ENCODE measurements at regions not wholly inside any gene's neighbourhood (a gene's known extent, or its start where the extent isn't known, plus 50 kb on each side); places are given as distances from the start of the nearest gene placed in this dataset.
"Not testable (repeated sequence)": the region's sequence is repeated elsewhere in the genome, so short reads cannot be mapped to it uniquely, and the experiment has no call there.

DNA sequence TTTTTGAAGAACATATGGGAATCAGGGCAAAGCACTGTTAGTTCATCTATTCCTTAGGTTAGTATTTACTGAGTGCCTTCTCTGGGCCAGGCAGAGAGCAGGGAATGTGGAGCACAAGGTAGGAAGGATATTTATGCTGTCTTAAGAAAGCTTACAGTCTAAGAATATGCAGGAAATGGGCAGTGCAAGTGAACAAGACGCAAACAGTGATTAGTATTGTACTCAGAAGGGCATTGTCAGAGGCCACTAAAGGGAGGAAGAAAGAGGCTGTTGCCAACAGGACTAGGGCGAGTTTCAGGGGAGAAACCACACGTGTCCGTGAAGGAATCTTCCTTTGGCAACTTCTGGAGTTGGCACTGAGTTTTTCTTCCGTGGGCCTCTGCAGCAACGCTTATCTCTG, 552.8 kb upstream of the COBL start:
- no peak for DNase-seq

DNA sequence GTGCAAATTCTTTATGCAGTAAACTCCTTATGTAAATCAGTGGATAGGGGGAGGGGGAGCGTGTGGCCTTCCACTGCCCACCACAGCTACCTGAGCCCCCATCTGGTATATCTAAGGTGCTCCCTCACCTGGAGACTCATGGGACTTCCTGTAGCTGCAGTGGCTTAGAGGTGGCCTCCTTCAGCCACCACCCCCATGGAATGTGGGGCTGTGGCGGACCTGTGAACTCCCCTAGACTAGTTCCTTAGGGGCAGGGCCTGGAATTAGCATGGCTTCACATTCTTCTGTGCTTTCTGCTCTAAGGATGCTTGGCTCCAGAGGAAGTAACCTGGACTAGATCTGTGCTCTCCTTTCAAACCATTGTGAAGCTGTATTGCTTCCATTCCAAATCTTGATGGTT, 550.5 kb upstream of the COBL start:
- no peak for DNase-seq

DNA sequence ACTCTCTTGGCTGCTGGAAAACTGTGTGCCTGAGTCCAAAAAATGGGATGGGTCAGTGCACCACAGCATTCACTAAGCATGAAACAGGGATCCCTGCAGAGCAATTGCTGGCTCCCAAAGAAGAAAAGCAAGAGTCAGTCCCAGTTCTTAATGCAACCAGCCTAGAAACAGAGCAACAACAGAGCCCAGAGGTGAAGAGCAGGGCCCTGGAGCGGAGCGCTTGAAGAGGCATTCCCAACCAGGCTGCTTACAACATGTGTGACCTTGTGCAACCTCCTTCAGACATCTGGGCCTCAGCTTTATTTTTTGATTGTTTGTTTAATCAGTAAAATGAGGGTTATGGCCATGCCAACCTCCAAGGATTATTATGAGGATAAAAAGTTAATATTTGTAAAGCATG, 543.7 kb upstream of the COBL start:
- no peak for DNase-seq

DNA sequence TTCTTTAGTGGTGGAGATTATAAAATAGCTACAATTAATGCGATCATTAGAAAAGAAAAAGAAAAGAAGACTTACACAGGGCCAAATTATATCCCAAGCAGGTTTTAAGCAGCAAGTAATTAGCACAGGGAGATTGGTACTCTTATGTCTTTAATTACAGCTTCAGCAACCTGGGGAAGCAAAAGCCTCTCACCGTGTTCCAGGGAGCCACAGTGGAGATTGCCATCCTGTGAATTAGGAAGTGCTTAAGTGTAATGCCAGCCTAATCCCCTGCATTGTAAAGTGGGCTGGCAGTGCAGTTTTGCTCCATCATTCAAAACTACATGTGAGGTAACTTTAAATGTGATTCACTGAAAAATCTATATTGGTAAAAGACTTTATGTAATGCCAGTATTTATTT, 533.5 kb upstream of the COBL start:
- DNase-seq = no peak

DNA sequence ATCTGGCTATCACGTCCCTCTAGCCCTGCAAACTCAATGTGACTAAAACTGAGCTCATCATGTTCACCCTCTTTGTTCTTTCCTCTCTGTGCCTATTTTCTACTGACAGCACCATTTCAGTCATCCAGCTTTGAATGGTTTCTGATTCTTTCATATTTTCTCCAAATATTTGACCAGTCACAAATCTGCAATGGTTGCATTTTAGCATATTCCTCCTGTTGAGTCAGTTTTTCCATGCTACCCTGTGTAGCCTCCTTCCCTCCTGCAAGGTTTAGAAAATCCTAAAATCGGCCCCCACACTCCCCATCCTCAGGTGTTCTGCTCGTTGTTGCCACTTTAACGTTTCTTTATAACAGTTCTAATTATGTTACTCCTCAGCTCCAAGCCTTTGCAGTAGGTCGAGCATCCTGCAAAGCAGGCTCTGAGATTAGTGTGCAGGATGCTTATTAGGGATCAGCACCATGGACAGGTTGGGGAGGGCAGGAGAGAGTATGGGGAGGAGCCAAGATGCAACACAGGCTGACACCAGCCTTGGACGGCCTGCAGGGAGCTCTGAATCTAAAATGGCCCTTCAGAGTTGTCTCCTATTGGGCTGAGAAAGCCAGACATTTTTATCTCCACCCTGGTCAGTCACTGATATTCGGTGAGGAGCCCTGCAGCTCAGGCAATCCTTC, 531.0 kb upstream of the COBL start:
- no peak for DNase-seq

DNA sequence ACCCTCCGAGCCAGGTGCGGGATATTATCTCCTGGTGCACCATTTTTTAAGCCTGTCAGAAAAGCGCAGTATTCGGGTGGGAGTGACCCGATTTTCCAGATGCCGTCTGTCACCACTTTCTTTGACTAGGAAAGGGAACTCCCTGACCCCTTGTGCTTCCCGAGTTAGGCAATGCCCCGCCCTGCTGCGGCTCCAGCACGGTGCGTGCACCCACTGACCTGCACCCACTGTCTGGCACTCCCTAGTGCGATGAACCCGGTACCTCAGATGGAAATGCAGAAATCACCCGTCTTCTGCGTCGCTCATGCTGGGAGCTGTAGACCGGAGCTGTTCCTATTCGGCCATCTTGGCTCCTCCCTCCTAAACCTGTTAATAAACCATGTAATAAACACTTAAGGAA, 522.5 kb upstream of the COBL start:
- DNase-seq = not testable (repeated sequence)

DNA sequence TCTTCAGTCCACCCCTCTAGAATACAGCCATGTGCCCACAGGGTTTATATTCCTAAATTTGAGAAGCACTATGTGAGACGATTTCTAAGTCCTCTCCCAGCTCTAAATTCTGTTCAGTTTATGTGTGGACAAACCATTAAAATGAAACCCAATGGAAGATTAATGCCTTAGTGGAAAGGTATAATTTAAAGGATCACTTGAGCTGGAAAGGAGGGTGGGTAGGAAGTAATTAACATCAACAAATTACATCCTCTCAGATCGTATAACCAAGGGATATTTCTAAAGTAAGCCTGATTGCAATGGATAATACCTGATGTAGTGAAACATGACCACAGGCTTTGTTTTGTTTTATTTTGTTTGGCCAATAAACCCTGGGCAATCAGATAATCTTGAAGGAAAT, 511.0 kb upstream of the COBL start:
- no peak for DNase-seq

DNA sequence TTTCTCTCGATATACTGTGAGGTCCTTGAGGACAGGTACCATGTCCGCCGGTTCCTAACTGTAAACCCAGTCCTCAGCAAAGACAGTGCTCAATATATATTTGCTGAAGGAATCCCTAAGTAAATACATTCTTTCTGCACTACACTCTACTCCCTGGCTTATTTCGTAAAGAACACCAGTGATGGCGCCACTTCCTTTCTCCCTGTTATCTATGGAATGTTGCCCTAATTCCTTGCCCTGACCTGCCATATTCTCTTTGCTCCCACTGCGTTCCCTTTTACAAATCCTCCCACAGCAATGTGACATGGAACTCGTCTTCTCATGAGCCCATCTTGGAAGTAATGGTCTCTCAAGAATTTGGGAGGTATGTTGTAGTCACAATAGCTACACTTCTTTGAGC, 507.4 kb upstream of the COBL start:
- no peak for DNase-seq

DNA sequence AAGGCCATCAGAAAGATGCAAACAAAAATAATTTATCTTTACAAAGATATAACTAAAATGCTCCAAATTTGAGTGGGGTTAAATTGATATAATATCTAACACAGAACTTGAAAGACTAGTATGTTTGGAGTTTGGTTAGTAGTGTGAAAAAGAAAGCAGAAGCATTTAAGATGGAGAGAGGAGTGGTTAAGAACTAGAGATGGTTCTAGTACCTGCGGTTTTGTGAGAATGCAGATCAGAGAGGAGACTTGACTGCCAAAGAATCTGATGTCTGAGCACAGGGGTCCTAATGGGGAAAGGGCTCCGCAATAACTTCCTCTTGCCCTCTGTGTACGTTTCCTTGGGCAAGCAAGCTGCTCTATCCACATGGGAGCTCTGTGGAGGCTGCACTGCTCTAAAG, 506.8 kb upstream of the COBL start:
- DNase-seq = no peak

DNA sequence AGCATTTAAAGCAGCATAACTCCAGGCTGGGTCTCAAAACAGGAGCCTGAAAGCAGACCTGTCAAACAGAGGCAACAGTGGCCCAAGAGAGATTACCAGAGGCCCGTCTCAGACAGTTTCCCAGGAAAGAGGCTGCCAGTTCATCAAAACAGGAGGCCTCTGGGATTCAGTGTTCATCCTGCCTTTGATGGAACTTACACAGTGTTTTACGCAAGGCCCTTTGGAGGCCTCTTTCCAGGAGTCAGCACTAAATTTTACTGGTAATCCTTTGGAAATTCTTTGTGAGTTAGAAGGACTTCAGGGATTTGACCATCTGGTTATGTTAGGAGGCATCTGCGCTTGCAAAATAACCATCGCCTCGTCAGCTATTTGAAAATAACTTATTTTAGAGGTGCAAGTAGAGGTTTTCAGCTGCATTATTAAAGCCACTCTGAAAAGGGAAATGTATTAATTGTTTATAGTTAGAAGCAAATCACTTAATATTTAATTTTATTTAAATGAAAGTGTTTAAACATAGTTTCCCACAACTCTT, 501.2 kb upstream of the COBL start:
- no peak for DNase-seq

DNA sequence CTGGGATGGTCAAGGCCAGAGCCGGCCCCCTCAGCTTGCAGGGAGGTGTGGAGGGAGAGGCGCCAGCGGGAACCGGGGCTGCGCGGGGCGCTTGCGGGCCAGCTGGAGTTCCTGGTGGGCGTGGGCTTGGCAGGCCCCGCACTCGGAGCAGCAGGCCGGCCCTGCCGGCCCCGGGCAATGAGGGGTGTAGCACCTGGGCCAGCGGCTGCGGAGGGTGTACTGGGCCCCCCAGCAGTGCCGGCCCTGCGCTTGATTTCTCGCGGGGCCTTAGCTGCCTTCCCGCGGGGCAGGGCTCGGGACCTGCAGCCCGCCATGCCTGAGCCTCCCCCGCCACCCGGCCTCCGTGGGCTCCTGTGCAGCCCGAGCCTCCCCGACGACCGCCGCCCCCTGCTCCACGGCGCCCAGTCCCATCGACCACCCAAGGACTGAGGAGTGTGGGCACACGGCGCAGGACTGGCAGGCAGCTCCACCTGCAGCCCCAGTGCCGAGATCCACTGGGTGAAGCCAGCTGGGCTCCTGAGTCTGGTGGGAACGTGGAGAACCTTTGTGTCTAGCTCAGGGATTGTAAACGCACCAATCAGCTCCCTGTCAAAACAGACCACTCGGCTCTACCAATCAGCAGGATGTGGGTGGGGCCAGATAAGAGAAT, 489.3 kb upstream of the COBL start:
- DNase-seq = not testable (repeated sequence)

DNA sequence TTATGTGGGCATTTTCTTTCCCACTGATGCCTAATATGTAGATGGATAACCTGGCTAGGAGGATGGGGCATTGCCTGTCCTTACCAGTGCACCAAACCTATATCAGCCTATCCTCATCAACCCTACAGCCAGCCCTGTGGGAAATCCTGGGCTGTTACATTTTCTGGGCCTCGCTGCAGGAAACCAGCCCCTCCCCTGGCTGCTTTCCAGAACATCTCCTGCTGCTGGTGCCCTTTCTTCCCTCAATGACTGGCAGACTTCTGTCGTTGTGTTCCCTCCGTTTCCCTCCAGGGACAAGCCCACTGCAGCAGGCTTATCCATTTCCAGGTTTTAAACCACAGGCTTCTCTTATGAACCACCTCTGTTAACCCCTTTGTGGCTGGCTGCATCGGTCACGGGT, 486.1 kb upstream of the COBL start:
- DNase-seq = no peak

DNA sequence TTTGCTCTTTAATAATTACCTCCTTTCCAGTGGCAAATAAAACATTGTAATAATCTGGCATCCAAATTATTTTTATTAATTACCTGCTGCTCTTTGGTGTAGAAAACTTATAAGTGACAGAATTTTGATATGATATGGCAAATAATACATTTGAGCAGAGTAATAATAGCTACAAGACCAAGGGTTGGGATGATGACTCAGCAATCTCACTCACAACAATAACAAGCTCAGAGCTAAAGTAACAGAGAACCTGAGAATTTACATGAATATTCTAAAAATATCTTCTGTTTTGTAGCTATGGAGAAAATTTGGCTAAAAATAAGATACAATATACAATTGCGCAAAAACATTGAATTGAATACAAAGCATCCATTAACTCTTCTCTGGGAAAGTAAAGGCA, 480.8 kb upstream of the COBL start:
- DNase-seq = no peak

DNA sequence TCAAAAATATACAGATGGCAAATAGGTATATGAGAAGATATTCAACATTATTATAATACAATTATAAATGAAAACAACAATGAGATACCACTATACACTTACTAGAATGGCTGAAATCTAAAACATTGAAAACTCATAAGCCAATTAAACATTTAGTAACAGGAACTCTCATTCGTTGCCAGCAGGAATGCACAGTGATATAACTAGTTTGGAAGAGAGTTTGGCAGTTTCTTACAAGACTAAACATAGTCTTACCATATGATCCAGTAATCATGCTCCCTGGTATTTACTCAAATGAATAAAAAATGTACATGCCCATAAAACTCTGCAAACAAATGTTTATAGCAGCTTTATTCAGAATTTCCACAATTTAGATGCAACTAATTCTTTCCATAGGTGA, 476.2 kb upstream of the COBL start:
- no peak for DNase-seq

DNA sequence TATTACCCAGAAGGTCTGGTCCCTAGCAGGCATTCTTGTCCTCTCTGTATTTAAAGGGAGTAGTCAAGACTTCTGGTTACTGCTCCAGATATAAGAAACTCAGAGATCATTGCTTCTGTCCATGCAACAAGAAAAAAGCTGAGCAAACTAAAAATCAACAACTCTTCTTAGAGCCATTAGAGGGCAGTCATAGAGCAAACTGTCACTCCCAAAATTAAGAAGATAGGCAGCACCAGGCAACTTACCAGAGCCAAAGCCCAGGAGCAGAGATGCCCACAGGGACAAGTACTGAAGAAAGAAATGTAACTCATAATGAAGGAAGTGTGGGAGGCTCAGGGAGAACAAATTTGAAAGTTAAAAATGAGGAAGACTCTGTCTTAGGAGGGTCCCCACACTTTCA, 472.9 kb upstream of the COBL start:
- no peak for DNase-seq

DNA sequence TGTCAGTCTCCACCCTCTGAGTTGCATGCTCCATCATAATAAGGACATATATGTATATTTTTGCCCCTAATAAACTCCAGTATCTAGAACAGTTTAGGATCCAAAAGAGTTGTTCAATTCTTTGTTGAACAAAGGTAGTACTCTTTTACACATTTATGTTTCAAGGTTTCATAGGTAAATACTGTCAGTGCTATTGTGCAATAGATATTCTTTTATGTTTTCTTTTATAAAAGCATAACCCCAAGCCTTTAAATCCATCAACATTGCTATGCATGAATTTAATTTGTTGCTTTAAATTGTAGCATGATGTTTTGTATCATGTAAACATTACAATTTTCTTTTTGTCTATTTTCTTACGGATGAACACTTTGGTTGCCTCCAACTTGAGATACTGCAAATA, 469.7 kb upstream of the COBL start:
- DNase-seq = no peak

DNA sequence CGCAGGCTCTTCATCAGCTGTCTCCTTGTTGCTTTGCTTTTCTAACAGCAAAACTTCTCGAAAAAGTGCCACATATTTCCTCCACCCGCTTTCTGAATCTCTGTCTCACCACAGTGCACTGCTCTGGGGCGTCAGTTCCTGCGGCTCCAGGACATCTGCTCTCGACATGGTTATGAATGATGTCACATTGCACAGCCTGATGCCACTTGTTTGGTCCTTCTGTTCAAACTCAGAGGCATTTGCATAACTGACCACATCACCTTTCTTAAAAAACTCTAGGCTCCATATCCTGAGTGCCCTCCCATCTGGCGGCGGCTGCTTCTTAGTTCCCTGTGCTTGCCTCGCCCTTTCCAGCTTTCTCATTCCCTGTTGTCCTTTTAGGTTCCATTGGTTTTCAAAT, 469.3 kb upstream of the COBL start:
- DNase-seq = no peak

DNA sequence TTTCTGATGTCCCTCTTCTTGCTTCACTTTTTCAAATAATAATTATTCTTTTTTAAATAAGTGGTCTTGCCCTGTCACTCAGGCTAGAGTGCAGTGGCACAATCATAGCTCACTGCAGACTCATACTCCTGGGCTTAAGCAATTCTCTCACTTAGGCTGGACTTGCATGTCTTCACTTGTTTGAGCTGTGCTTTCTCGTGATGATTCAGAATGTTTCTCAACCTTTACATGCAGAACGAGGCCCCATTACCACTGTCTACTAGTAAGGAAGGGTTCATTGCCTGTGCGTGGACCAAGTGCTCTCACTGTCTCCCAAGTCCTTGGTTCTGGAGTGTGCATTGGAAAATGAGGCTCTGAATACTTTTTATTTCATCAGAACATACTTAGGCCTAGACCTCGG, 468.6 kb upstream of the COBL start:
- DNase-seq = no peak

DNA sequence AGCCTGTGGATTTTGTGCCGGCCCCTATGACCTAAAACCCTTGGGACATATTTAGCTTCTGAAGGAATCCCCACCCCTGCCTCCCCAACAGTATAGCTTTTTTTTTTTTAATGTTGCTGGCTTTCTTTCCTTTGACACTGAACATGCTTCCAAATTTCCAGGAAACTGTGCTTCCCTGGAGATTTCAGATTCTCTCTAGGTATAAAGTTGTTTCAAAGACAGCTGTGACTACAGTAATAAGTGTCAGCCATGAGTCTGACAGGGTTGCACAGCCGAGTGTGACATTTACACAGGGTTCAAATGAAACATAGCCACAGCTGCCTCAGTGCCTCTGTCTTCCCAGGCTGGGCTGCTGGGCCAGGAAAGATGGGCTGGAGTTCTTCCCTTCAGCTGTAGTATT, 466.6 kb upstream of the COBL start:
- no peak for DNase-seq

DNA sequence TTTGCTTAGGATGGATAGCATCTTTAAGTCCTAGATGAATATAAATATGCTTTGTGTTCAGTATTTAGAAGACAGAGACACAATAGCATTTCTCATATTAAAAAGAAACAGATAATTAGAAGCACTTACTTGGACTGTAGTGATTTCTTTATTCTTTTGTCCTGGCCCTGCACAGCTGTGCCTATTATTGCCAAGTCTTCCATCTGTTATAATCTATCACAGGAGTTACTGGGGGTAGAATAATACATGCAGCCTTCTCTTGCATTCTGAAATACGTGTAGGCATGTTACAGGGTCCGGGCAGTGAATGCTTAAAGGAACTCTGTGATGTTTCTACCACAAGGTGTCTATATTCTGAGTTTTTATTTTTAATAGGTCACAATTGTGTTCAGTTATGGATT, 461.5 kb upstream of the COBL start:
- DNase-seq = no peak

DNA sequence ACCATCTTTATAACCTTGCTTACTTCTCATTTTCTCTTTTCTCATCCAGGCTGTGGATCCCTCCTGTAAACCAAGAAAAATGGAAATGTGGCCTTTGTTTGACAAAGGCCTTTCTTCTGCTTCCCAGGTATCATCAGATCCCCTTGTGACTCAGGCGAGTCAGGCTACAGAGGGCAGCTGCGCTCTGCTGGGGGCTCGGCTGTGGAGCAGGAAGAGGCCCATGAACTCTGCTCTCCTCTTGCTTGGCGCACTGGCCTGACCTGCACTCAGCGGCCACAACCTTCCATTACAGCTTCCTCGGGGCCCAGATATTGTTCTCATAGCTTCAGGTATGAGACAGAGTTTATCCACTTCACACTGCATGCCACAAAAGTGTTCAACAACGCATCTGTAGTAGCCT, 457.6 kb upstream of the COBL start:
- DNase-seq = no peak

DNA sequence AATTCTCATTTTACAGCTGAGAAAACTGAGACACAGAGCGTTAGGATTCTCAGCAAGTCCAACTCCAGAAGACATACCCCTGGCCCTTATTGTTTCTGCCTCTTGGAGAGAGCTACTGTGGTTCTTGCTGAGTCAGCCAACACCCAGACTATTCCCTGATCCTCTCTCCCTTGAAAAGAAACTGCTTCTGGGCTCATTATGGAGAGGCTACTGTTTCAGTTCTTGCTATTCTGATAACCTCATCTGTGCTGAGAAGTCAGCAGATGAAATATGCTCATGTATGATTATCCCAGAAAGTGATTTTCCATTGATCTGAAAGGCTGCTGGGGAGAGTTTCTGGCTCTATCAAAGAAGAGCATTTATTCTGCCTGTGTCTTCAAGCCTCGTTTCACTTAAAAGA, 455.6 kb upstream of the COBL start:
- DNase-seq = no peak

DNA sequence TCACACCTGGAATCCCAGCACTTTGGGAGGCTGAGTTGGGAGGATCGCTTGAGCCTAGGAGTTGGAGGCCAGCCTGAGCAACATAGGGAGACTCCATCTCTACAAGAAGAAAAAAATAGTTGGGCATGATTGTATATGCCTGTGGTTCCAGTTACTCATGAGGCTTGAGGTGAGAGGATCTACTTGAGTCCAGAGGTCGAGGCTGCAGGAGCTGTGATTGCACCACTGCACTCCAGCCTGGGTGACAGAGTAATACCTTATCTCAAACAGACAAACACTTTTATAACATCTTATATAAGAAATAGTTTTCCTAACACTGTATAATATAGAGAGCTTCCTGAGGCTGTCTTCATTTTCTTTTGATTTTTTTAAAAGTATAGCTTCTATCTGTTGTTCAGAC, 448.4 kb upstream of the COBL start:
- DNase-seq = no peak

DNA sequence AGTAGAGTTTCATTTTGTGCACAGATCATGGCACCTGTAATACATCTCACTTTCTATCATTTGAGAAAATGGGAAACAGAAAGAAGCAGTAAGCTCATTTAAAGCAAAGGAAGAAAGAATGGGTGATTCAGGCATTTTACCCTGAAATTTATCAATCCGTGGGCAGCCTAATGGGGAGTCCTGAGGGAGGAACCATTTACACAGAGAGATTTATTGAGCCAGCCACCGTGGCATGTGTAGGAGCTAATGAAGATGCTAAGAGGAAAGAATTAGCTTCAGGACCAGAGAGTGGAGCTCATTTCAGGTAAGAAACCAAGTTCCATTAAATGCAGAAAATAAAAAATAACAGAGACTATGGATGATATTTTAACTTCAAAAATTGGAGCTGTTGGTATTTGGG, 443.4 kb upstream of the COBL start:
- no peak for DNase-seq

DNA sequence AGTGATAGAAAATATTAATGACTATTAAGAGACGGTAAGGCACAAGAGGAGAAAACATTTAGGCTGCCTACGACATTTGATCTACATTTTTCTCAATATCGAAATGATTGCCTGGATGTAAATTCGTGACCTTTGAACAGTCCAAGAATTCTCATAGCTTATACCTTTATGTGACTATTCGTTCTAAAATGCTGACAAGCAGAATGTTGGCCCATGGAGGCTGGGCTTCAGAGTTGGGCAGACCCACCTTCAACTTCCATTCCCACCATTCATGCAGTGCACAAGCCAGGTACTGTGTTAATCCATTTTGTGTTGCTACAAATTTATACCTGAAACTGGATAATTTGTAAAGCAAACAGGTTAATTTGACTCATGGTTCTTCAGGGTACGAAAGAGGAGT, 441.4 kb upstream of the COBL start:
- DNase-seq = no peak

All from activated CD4-positive, alpha-beta T cell treated with anti-CD3 and anti-CD28 coated beads, Interleukin-2, amount 50 U/mL, for 16 hours (primary cell).